Ovary (tissue), 7 donors: ENCODE measurements at regions not wholly inside any gene's neighbourhood (a gene's known extent, or its start where the extent isn't known, plus 50 kb on each side); places are given as distances from the start of the nearest gene placed in this dataset.

Source experiments
- DNase-seq, 5 donors: peaks; one replicate each; pipeline ENCODE4 v3.0.0-alpha.2; 2019 to 2020
- H3K27ac ChIP-seq, 2 donors: fragments of 200-600 bp; one replicate each; pipeline versions ENCODE4 v1.5.1 to v1.8.0; 2019 to 2022
- H3K27me3 ChIP-seq: fragments of 200-600 bp; one replicate; pipeline ENCODE4 v1.8.0; 2022
- H3K36me3 ChIP-seq: fragments of 200-600 bp; sonication (generic); one replicate; pipeline ENCODE4 v1.5.1; 2019
- H3K4me1 ChIP-seq: one replicate; pipeline ENCODE4 v1.8.1; 2013; ENCODE audit warnings: mild to moderate bottlenecking, moderate library complexity; ENCODE audit not compliant: insufficient read depth
- H3K4me3 ChIP-seq: fragments of 200-600 bp; sonication (generic); one replicate; pipeline ENCODE4 v1.5.1; 2017
- H3K9me3 ChIP-seq, 2 donors: fragments of 200-600 bp in 1 of 2; sonication (generic) in 1 of 2; one replicate each; pipeline versions ENCODE4 v1.5.1 to v1.8.1; 2013 to 2019; ENCODE audit warnings: mild to moderate bottlenecking in 1 of 2, moderate library complexity in 1 of 2
- CTCF ChIP-seq, 3 donors: fragments of 450-650 bp in 2 of 3; fragments of 200-600 bp in 1 of 3; IDR thresholded peaks; one replicate each; pipeline versions ENCODE4 v1.5.1 to v1.8.0; 2016 to 2022; ENCODE audit warnings: antibody characterized with exemption in 3 of 3, mild to moderate bottlenecking in 1 of 3
- EP300 ChIP-seq: sonication (generic); formaldehyde crosslinking; IDR thresholded peaks from one replicate; pipeline ENCODE4 v1.6.1; 2017; ENCODE audit warnings: antibody characterized with exemption
- POLR2A ChIP-seq: fragments of 450-650 bp; IDR thresholded peaks from one replicate; pipeline ENCODE4 v1.6.1; 2017; ENCODE audit warnings: antibody characterized with exemption, mild to moderate bottlenecking, moderate library complexity
- WGBS, 3 donors: extraction: QIAGEN DNeasy Blood & Tissue Kit in 1 of 3; methylation state at CpG; one replicate each; pipeline versions ENCODE4 v1.1.5 to v1.1.7; 2013 to 2017; 5-methylcytosine and 5-hydroxymethylcytosine counted together
- intact Hi-C, 4 donors: fragments of 100-400 bp; cut with DNase I; formaldehyde crosslinking; loops; one replicate each; pipeline versions ENCODE4 v1.11.0 to v1.15.1; 2022 to 2023
- donor health status: DM: no; HTN: no; CAD: no; lungs with moderate emphysema.
- donor health status: DM: no; HTN: no; CAD: no.
- donor health status: Bipolar disorder and iron deficiency.
- donor health status: DM: no; HTN: no; CAD: no.
- donor health status: DM: yes; HTN: yes; CAD: no.

GRCh38 chr1:177567393-177567792 lies 396.6 kb downstream of the BRINP2 start:
- no peaks in the 10 kb centered on the region for H3K4me1 ChIP-seq
- H3K36me3 ChIP-seq = no peaks in the 10 kb centered on the region
- TF ChIP-seq EP300 = no peak
- TF ChIP-seq CTCF (IDR thresholded peaks at IDR 0.05) = no peak
- TF ChIP-seq POLR2A = no peak
- H3K27me3 ChIP-seq = no peaks in the 10 kb centered on the region
- H3K27ac ChIP-seq = no peak overlapping the region
- WGBS, 3 donors = 55 to 64% (median 63%) methylated on average over 1 of the region's 1 CpG
- no peak overlapping the region for H3K4me3 ChIP-seq
- H3K9me3 ChIP-seq = no peaks in the 10 kb centered on the region
- intact Hi-C loops = no loop called here
- DNase-seq = no peak

- intact Hi-C loops = no loop called here
- Histone ChIP-seq H3K4me3 (no peak overlapping the region), H3K27ac (no peak overlapping the region), H3K4me1 (no peaks in the 10 kb centered on the region), H3K27me3 (no peaks in the 10 kb centered on the region), H3K36me3 (no peaks in the 10 kb centered on the region), H3K9me3 (no peaks in the 10 kb centered on the region)
- TF ChIP-seq EP300 (no peak), CTCF (IDR thresholded peaks at IDR 0.05) (no peak), POLR2A (no peak)
- DNase-seq = no peak
- 66 to 86% (median 78%) methylated on average over 3 of the region's 3 CpGs for WGBS, 3 donors
These were observed 395.7 kb downstream of the BRINP2 start for GRCh38 chr1:177566495-177566894.

- H3K4me3 ChIP-seq = no peak overlapping the region
- 79 to 90% (median 87%) methylated on average over 1 of the region's 1 CpG for WGBS, 3 donors
- H3K4me1 ChIP-seq = no peaks in the 10 kb centered on the region
- no peak for DNase-seq
- intact Hi-C loops = no loop called here
- no peaks in the 10 kb centered on the region for H3K36me3 ChIP-seq
- H3K27me3 ChIP-seq = no peaks in the 10 kb centered on the region
- H3K9me3 ChIP-seq = no peaks in the 10 kb centered on the region
- TF ChIP-seq EP300 (no peak), POLR2A (no peak), CTCF (IDR thresholded peaks at IDR 0.05) (no peak)
- no peak overlapping the region for H3K27ac ChIP-seq
These were observed 390.7 kb downstream of the BRINP2 start for GRCh38 chr1:177561436-177561835.

GRCh38 chr1:177558372-177558771 lies 387.6 kb downstream of the BRINP2 start:
- DNase-seq = no peak
- TF ChIP-seq EP300 = no peak
- no peak for TF ChIP-seq POLR2A
- TF ChIP-seq CTCF (IDR thresholded peaks at IDR 0.05) = no peak
- intact Hi-C loops = no loop called here
- Histone ChIP-seq H3K4me3 (no peak overlapping the region), H3K36me3 (no peaks in the 10 kb centered on the region), H3K27me3 (no peaks in the 10 kb centered on the region), H3K4me1 (no peaks in the 10 kb centered on the region), H3K27ac (no peak overlapping the region), H3K9me3 (peaks cover 0 to 4% of the 10 kb centered on the region in 2 donors)
- WGBS, 3 donors = 62 to 81% (median 68%) methylated on average over 1 of the region's 1 CpG

GRCh38 chr1:177556163-177556562 lies 385.4 kb downstream of the BRINP2 start:
- intact Hi-C loops = no loop called here
- DNase-seq = no peak
- 53 to 75% (median 72%) methylated on average over 1 of the region's 1 CpG for WGBS, 3 donors
- H3K36me3 ChIP-seq = no peaks in the 10 kb centered on the region
- no peaks in the 10 kb centered on the region for H3K4me1 ChIP-seq
- H3K9me3 ChIP-seq = peaks cover 0 to 4% of the 10 kb centered on the region in 2 donors
- TF ChIP-seq CTCF (IDR thresholded peaks at IDR 0.05) (no peak), POLR2A (no peak)
- H3K27me3 ChIP-seq = no peaks in the 10 kb centered on the region
- H3K27ac ChIP-seq = no peak overlapping the region
- H3K4me3 ChIP-seq = no peak overlapping the region
